COLO829 (cell line): ENCODE measurements at regions not wholly inside any gene's neighbourhood (a gene's known extent, or its start where the extent isn't known, plus 50 kb on each side); places are given as distances from the start of the nearest gene placed in this dataset.
A peak's percentile ranks its signal among the peaks of the same experiment; 100 is the strongest.
"Not testable (repeated sequence)": the region's sequence is repeated elsewhere in the genome, so short reads cannot be mapped to it uniquely, and the experiment has no call there.

Experiments
- DNase-seq: peaks from one replicate; pipeline ENCODE4 v3.0.0; 2012; ENCODE audit warnings: low spot score

- DNase-seq: no peak
These were observed 124.5 kb downstream of the DUSP6 start for GRCh38 chr12:89227774-89228173.

DNA sequence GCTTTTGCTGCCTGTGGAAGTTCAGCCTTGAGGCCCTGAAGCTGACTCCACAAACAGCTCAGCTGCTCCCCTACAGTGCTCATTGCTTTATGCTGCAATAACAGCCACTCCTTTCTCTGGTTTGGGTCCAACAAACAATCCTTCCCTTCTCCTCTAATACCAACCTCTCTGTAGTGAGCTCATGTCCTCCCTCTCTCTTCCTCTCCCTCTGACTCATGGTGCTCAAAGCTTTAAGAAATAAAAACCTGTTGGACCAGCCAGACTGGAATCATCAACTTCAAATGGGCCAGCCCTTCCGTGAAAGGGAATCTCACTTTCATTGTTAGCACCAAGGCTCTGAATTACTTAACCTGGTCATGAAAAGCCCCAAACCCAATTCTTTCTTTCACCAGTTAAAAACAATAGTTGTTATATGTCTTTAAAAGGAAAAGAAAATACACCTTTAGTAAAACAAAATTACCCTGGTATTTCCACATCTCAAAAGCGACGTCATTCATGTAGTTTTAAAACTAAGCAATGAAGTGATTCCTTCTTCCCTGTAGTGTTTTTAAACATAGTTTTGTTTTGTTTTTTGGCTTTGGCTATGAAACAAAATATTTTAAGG is 126.4 kb downstream of the DUSP6 start:
- DNase-seq: no peak

GRCh38 chr12:89225401-89225800 is 126.9 kb downstream of the DUSP6 start:
- no peak for DNase-seq

- not testable (repeated sequence) for DNase-seq
These were observed 129.7 kb downstream of the DUSP6 start for GRCh38 chr12:89222580-89222979.

DNA sequence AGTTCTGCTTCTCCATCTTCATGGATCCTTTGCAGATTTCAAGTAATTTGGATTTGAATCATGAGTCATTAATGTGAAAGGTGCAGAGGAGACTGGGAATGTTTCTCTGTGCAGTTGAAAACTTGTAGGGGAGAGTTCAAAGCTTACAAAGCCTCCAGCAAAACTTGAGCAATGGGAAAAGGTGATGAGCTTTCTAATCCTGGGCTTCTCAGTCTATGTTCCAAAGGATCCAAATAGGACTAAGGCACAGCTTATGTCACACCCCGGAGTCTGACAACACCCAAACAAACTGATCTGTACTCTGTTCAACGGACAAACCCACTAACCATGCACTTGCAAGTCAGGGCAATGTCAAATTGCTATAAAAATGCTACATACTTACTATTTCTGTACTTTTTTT is 134.8 kb downstream of the DUSP6 start:
- DNase-seq: no peak

- no peak for DNase-seq
These were observed 135.9 kb downstream of the DUSP6 start for GRCh38 chr12:89216211-89216952.

GRCh38 chr12:89215196-89215595 is 137.1 kb downstream of the DUSP6 start:
- no peak for DNase-seq

GRCh38 chr12:89213747-89214146 is 138.6 kb downstream of the DUSP6 start:
- no peak for DNase-seq

DNA sequence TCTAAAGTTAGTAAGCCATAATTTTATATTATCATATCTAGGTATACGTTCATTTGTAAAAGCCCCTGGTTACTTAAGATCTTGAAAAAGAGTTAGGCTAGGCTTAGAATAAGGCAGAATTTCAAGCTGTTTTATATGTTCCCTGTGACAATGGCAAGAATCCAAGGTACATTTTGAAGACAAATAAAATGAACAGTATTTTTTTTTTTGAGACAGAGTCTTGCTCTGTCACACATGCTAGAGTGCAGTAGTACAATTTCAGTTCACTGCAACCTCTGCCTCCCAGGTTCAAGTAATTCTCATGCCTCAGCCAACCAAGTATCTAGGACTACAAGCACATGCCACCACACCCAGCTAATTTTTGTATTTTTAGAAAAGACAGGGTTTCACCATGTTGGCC is 139.2 kb downstream of the DUSP6 start:
- DNase-seq: no peak

GRCh38 chr12:89212339-89212771 is 139.9 kb downstream of the DUSP6 start:
- peak; percentile 39 for DNase-seq

GRCh38 chr12:89211456-89211855 is 140.8 kb downstream of the DUSP6 start:
- peak; percentile 29 for DNase-seq

DNA sequence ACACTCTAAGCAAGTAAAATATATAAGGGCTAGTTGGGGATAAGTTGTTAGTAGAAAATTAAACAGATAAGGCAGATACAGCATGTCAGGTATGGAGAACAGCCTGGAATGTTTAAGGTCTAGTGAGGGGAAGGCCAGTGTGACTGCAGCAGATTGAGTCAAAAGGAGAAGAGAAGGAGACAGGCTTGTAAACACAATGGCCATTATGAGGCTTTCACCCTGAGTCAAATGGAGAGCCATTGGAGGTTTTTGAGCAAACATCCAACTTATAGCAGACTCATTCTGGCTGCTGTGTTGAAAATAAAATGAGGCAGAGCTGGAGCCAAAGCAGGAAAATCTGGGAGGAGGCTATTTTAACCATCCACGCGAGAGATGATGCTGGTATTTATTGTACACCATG is 142.0 kb downstream of the DUSP6 start:
- no peak for DNase-seq

DNA sequence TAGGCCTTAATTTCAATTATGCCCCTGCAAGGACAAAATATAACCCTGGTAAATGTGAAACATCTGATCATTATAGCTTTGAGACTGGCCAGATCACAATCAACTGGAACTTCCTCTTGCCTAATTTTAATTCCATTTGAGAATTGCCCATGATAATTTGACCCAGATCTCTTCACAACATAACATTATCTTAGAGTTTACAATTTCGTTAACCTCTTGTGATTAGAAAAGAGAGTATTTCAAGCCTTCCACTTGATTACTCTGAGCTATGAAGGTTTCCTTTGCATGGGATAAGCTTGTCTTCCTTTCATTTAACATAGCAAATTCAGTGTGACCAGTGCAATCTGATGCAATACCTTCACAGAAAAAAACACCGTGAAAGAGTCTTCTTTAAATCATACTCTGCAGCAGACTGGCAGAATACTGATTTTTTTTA is 143.6 kb downstream of the DUSP6 start:
- DNase-seq: no peak

- no peak for DNase-seq
These were observed 145.9 kb downstream of the DUSP6 start for GRCh38 chr12:89206390-89206789.

DNA sequence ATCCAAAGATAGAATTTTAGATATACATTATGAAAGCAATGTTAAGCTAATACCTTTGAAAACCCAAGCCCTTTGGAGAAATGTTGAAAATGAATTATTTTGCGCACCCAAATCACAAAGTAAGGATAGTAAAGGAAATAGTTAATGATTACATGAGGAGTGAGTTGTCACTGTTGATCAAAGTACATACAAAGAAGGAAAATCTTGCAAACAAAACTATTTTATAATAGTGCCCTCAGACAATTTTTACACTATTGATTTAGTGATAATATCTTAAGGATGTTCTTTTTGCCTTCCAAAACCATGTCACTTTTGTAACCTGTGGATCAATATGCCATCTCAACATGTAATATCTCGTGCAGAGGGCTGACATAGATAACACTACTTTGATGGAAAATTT is 146.8 kb downstream of the DUSP6 start:
- no peak for DNase-seq

- no peak for DNase-seq
These were observed 149.2 kb downstream of the DUSP6 start for GRCh38 chr12:89203144-89203543.

- DNase-seq: no peak
These were observed 152.1 kb downstream of the DUSP6 start for GRCh38 chr12:89200217-89200616.

GRCh38 chr12:89195470-89195869 is 156.8 kb downstream of the DUSP6 start:
- no peak for DNase-seq

GRCh38 chr12:89194683-89195082 is 157.6 kb downstream of the DUSP6 start:
- DNase-seq: no peak

DNA sequence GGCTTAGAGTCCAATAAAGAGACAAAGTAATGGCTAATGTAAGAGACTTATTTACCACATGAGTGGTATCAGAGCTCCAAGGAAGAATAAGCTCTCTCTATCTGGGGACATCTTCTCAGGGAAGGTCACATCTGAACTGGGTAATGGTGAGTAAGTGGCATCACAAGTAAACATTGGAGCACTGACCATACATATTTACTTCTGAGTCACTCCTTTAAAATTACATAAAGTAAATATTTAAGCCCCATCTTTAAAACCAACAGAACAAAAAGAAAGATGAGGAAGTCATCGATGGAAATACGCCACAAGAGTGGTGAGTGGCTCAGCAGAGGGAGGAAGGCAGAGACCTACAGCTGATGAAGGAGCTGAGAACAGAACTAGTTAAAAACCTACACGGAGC is 159.9 kb downstream of the DUSP6 start:
- no peak for DNase-seq

DNA sequence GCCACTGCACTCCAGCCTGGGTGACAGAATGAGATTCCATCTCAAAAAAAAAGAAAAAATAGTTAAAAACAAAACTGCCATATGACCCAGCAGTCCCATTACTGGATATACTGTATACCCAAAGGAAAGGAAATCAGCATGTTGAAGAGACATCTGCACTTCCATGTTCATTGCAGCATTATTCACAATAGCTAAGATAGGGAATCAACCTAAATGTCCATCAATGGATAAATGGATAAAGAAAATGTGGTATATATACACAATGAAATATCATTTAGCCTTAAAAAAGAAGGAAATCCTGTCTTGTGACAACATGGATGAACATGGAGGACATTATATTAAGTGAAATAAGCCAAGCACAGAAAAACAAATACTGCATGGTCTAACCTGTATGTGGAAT is 160.7 kb downstream of the DUSP6 start:
- DNase-seq: not testable (repeated sequence)

GRCh38 chr12:89189448-89189847 is 162.9 kb downstream of the DUSP6 start:
- DNase-seq: no peak

- DNase-seq: no peak
These were observed 164.8 kb downstream of the DUSP6 start for GRCh38 chr12:89187507-89187906.

- DNase-seq: no peak
These were observed 166.4 kb downstream of the DUSP6 start for GRCh38 chr12:89185889-89186288.
